Testis (tissue), 2 donors: ENCODE measurements at regions not wholly inside any gene's neighbourhood (a gene's known extent, or its start where the extent isn't known, plus 50 kb on each side); places are given as distances from the start of the nearest gene placed in this dataset.

ENCODE experiments used
- CTCF ChIP-seq, 3 experiments: fragments of 450-650 bp in 2 of 3; fragments of 200-600 bp in 1 of 3; sonication (generic) in 1 of 3; IDR thresholded peaks; one replicate each; pipeline ENCODE4 v1.5.1; 2016 to 2019; ENCODE audit warnings: antibody characterized with exemption in 3 of 3, mild to moderate bottlenecking in 2 of 3, moderate library complexity in 1 of 3
- POLR2A ChIP-seq: fragments of 450-650 bp; IDR thresholded peaks from one replicate; pipeline ENCODE4 v1.6.1; 2017; ENCODE audit warnings: antibody characterized with exemption, mild to moderate bottlenecking, moderate library complexity

- TF ChIP-seq CTCF (IDR thresholded peaks at IDR 0.05) (no peak), POLR2A (no peak)
Measured at GRCh38 chr4:160161026-160161425, 1058.1 kb downstream of the RAPGEF2 start.
